Caco-2 (cell line): ENCODE measurements at regions not wholly inside any gene's neighbourhood (a gene's known extent, or its start where the extent isn't known, plus 50 kb on each side); places are given as distances from the start of the nearest gene placed in this dataset.

Experiments
- BruUV-seq: library from RNA; stranded (reverse); fragments of 400-500 nt; replicated peaks from 2 replicates; lab custom pipeline; 2021; lab: Mats Ljungman, UMichigan
- CTCF ChIA-PET: fragments of 300-600 bp; sonication (Branson Sonifier 250); formaldehyde crosslinking; loops from one replicate; lab custom pipeline; 2022; ENCODE audit warnings: antibody characterized with exemption; lab: Charles Lee
- POLR2A ChIA-PET: fragments of 300-600 bp; sonication (Branson Sonifier 250); formaldehyde crosslinking; loops from one replicate; lab custom pipeline; 2022; ENCODE audit warnings: antibody characterized with exemption; lab: Charles Lee
- DNase-seq, 2 experiments: peaks; one replicate each; pipeline versions ENCODE4 v3.0.0 to v3.0.0-alpha.2; 2020 to 2022
- H3K27me3 ChIP-seq: replicated peaks from 2 replicates; pipeline ENCODE4 v1.6.0; 2011; ENCODE audit warnings: low read length; ENCODE audit not compliant: control insufficient read depth, insufficient read depth
- H3K36me3 ChIP-seq: 2 replicates; pipeline ENCODE4 v1.5.1; 2011; ENCODE audit warnings: low read length; ENCODE audit not compliant: control insufficient read depth, insufficient read depth
- H3K4me1 ChIP-seq: fragments of 250-450 bp; sonication (Bioruptor Pico); 2 replicates; pipeline ENCODE4 v1.5.1; 2020; ENCODE audit warnings: mild to moderate bottlenecking
- H3K4me3 ChIP-seq: 2 replicates; pipeline ENCODE4 v1.5.1; 2011; ENCODE audit warnings: low read depth, mild to moderate bottlenecking, control low read depth, low read length
- H3K9me3 ChIP-seq: fragments of 250-450 bp; sonication (Bioruptor Pico); 2 replicates; pipeline ENCODE4 v1.5.1; 2020; ENCODE audit warnings: mild to moderate bottlenecking, moderate library complexity
- H3K27ac Mint-ChIP-seq: one replicate; pipeline ENCODE4 v1.8.0; 2022; ENCODE audit warnings: mixed read lengths; ENCODE audit not compliant: unreplicated experiment
- H3K27me3 Mint-ChIP-seq: one replicate; pipeline ENCODE4 v1.8.0; 2022; ENCODE audit warnings: mixed read lengths; ENCODE audit not compliant: insufficient read depth, unreplicated experiment
- H3K36me3 Mint-ChIP-seq: one replicate; pipeline ENCODE4 v1.8.0; 2022; ENCODE audit warnings: mild to moderate bottlenecking, mixed read lengths; ENCODE audit not compliant: insufficient read depth, unreplicated experiment
- H3K4me1 Mint-ChIP-seq: one replicate; pipeline ENCODE4 v1.8.0; 2022; ENCODE audit warnings: low read depth, mixed read lengths; ENCODE audit not compliant: unreplicated experiment
- H3K4me3 Mint-ChIP-seq: one replicate; pipeline ENCODE4 v1.8.0; 2022; ENCODE audit warnings: mild to moderate bottlenecking, moderate library complexity, mixed read lengths; ENCODE audit not compliant: unreplicated experiment
- H3K9me3 Mint-ChIP-seq: one replicate; pipeline ENCODE4 v1.8.0; 2022; ENCODE audit warnings: mixed read lengths; ENCODE audit not compliant: unreplicated experiment
- intact Hi-C: fragments of 100-400 bp; cut with micrococcal nuclease; formaldehyde crosslinking; loops from one replicate; pipeline ENCODE4 v1.10.0; 2022; ENCODE audit not compliant: unreplicated experiment
- TF ChIP-seq, protein P1 (sequence below), 2 experiments: fragments of 200-600 bp in 1 of 2; IDR thresholded peaks; 1 replicate in 1 of 2; 2 replicates in 1 of 2; pipeline versions ENCODE4 v1.5.1 to v1.8.0; 2011 to 2022; ENCODE audit warnings: antibody characterized with exemption in 1 of 2, control low read depth in 1 of 2, inconsistent platforms in 1 of 2, low read depth in 1 of 2, low read length in 1 of 2, mild to moderate bottlenecking in 1 of 2, moderate library complexity in 1 of 2; ENCODE audit not compliant: insufficient read depth in 1 of 2, severe bottlenecking in 1 of 2, unreplicated experiment in 1 of 2

DNA sequence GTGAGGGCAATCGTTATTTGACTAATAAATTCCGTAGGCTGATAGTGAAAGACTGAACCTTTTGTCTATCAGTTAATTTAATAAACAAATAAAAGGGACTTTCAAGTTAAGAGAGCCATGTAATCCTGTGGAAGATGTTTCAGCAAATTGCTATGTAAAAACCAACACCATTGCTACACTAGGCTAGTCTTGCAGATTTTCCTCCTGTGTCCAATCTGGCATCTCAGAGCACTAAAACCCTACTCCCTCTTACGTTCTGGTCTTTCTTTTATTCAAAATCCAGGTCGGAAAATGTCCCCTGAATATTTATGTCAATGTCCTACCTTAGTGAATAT lies 478.8 kb upstream of the TNC start:
- H3K27me3 ChIP-seq: no peaks in the 10 kb centered on the region; the same call in 1 of the 2 replicates
- DNase-seq: no peak
- Mint-ChIP-seq H3K9me3 (no peaks in the 10 kb centered on the region), H3K4me3 (no peak overlapping the region), H3K36me3 (no peaks in the 10 kb centered on the region), H3K4me1 (peaks cover 4% of the 10 kb centered on the region), H3K27ac (no peak overlapping the region), H3K27me3 (peaks cover 9% of the 10 kb centered on the region)
- TF ChIP-seq, protein P1, sequence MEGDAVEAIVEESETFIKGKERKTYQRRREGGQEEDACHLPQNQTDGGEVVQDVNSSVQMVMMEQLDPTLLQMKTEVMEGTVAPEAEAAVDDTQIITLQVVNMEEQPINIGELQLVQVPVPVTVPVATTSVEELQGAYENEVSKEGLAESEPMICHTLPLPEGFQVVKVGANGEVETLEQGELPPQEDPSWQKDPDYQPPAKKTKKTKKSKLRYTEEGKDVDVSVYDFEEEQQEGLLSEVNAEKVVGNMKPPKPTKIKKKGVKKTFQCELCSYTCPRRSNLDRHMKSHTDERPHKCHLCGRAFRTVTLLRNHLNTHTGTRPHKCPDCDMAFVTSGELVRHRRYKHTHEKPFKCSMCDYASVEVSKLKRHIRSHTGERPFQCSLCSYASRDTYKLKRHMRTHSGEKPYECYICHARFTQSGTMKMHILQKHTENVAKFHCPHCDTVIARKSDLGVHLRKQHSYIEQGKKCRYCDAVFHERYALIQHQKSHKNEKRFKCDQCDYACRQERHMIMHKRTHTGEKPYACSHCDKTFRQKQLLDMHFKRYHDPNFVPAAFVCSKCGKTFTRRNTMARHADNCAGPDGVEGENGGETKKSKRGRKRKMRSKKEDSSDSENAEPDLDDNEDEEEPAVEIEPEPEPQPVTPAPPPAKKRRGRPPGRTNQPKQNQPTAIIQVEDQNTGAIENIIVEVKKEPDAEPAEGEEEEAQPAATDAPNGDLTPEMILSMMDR (IDR thresholded peaks at IDR 0.05; ENCODE audit: insufficient read depth in 1 of 2, low read depth in 1 of 2, low read length in 1 of 2, severe bottlenecking in 1 of 2, unreplicated experiment in 1 of 2): no peak
- H3K9me3 ChIP-seq: no peaks in the 10 kb centered on the region
- CTCF ChIA-PET: no interaction called here
- BruUV-seq: no TSS peak
- no peaks in the 10 kb centered on the region for H3K36me3 ChIP-seq
- intact Hi-C loops: loop anchor here (10.0 kb wide), 1 partner anchor 1268 kb away; no protein-coding TSS in a partner anchor
- H3K4me3 ChIP-seq: no peak overlapping the region
- POLR2A ChIA-PET: no interaction called here
- H3K4me1 ChIP-seq: 0 out of 2 replicates have a peak, but pooled peaks cover 1% of the 10 kb centered on the region

DNA sequence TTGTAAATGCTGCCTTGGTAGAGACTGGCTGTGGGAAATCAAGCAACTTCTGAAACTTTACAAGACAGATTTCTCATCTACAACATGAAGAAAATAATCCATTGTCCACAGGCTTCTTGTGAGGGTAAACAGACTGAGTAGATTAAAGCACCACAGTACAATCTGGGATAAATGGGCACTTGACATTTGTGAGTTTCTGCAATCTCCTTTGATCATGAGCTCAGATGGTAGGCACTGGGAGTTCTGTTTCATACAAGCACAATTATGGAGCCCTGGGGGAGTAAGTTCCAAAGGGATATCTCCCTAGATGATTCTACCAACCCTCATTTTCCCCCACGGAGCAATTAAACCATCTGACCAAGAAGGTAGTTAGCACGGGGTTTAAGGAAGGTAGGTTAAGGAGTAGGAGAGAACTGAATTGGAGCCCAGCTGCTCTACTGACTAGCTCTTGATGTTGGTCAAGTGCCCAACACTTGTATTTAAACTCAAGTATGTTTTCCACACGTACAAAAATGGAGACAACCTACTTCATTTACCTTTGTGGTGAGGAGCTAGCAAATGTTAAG lies 479.5 kb upstream of the TNC start:
- Histone ChIP-seq H3K27me3 (no peaks in the 10 kb centered on the region; the same call in 1 of the 2 replicates), H3K36me3 (no peaks in the 10 kb centered on the region), H3K4me1 (no peaks in the 10 kb centered on the region), H3K4me3 (no peak overlapping the region), H3K9me3 (no peaks in the 10 kb centered on the region)
- no peaks in the 10 kb centered on the region for H3K4me1 Mint-ChIP-seq
- H3K36me3 Mint-ChIP-seq: no peaks in the 10 kb centered on the region
- H3K4me3 Mint-ChIP-seq: no peak overlapping the region
- BruUV-seq: no TSS peak
- TF ChIP-seq, protein P1 (IDR thresholded peaks at IDR 0.05; ENCODE audit: insufficient read depth in 1 of 2, low read depth in 1 of 2, low read length in 1 of 2, severe bottlenecking in 1 of 2, unreplicated experiment in 1 of 2): no peak
- no peaks in the 10 kb centered on the region for H3K9me3 Mint-ChIP-seq
- CTCF ChIA-PET: no interaction called here
- no peak for DNase-seq
- POLR2A ChIA-PET: no interaction called here
- H3K27ac Mint-ChIP-seq: no peak overlapping the region
- H3K27me3 Mint-ChIP-seq: peaks cover 9% of the 10 kb centered on the region
- intact Hi-C loops: loop anchor here (10.0 kb wide), 1 partner anchor 1267 kb away; no protein-coding TSS in a partner anchor

DNA sequence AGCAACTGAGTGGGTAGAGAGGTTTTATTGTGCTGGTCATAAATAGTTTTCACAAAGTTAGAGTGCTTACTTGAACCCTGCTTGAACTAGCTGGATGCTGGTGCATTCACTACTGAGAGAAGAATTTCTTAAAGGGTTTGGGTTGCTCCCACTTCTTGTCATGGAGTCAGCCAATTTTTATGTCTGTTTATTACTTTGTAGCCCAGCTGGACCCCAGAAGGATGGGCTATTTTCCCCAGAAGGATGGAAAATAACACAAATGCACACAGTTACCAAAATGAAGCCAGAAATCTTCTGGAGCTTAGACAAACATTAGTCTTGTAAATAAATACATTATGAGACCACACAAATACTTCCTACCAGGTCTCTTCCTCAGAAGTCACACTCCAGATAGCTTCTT lies 480.8 kb upstream of the TNC start:
- H3K27me3 Mint-ChIP-seq: peaks cover 9% of the 10 kb centered on the region
- BruUV-seq: no TSS peak
- no peaks in the 10 kb centered on the region; the same call in 1 of the 2 replicates for H3K27me3 ChIP-seq
- no peak overlapping the region for H3K27ac Mint-ChIP-seq
- CTCF ChIA-PET: no interaction called here
- H3K9me3 Mint-ChIP-seq: no peaks in the 10 kb centered on the region
- TF ChIP-seq, protein P1 (IDR thresholded peaks at IDR 0.05; ENCODE audit: insufficient read depth in 1 of 2, low read depth in 1 of 2, low read length in 1 of 2, severe bottlenecking in 1 of 2, unreplicated experiment in 1 of 2): no peak
- DNase-seq: no peak
- no peaks in the 10 kb centered on the region for H3K4me1 ChIP-seq
- no peaks in the 10 kb centered on the region for H3K36me3 Mint-ChIP-seq
- H3K36me3 ChIP-seq: no peaks in the 10 kb centered on the region
- intact Hi-C loops: loop anchor here (10.0 kb wide), 1 partner anchor 1266 kb away; no protein-coding TSS in a partner anchor
- no peaks in the 10 kb centered on the region for H3K9me3 ChIP-seq
- H3K4me3 Mint-ChIP-seq: no peak overlapping the region
- no peaks in the 10 kb centered on the region for H3K4me1 Mint-ChIP-seq
- POLR2A ChIA-PET: no interaction called here
- no peak overlapping the region for H3K4me3 ChIP-seq
